ENCODE measurements at regions not wholly inside any gene's neighbourhood (a gene's known extent, or its start where the extent isn't known, plus 50 kb on each side); places are given as distances from the start of the nearest gene placed in this dataset.
"Not testable (repeated sequence)": the region's sequence is repeated elsewhere in the genome, so short reads cannot be mapped to it uniquely, and the experiment has no call there.

- DNase-seq: no peak
Measured at GRCh38 chr4:23504083-23504482, 385.8 kb downstream of the PPARGC1A start.

GRCh38 chr4:23500894-23501449, 388.9 kb downstream of the PPARGC1A start:
- DNase-seq: no peak

GRCh38 chr4:23485801-23486200, 404.0 kb downstream of the PPARGC1A start:
- DNase-seq: no peak

GRCh38 chr4:23484689-23485088, 405.2 kb downstream of the PPARGC1A start:
- DNase-seq: no peak

GRCh38 chr4:23483320-23483960, 406.4 kb downstream of the PPARGC1A start:
- DNase-seq: no peak

- no peak for DNase-seq
Measured at GRCh38 chr4:23481566-23481965, 408.3 kb downstream of the PPARGC1A start.

- no peak for DNase-seq
Measured at GRCh38 chr4:23477905-23478304, 411.9 kb downstream of the PPARGC1A start.

GRCh38 chr4:23476515-23477090, 413.2 kb downstream of the PPARGC1A start:
- DNase-seq: no peak

- no peak for DNase-seq
Measured at GRCh38 chr4:23463071-23463470, 426.8 kb downstream of the PPARGC1A start.

GRCh38 chr4:23458054-23458453, 431.8 kb downstream of the PPARGC1A start:
- DNase-seq: no peak

GRCh38 chr4:23456864-23457263, 433.0 kb downstream of the PPARGC1A start:
- DNase-seq: no peak

- DNase-seq: no peak
Measured at GRCh38 chr4:23455456-23456158, 434.2 kb downstream of the PPARGC1A start.

GRCh38 chr4:23441530-23442069, 448.2 kb downstream of the PPARGC1A start:
- no peak for DNase-seq

- DNase-seq: no peak
Measured at GRCh38 chr4:23438764-23439163, 451.1 kb downstream of the PPARGC1A start.

GRCh38 chr4:23429497-23429896, 460.4 kb downstream of the PPARGC1A start:
- no peak for DNase-seq

GRCh38 chr4:23425570-23425969, 464.3 kb downstream of the PPARGC1A start:
- DNase-seq: no peak

GRCh38 chr4:23423540-23423939, 466.3 kb downstream of the PPARGC1A start:
- no peak for DNase-seq

GRCh38 chr4:23422878-23423277, 467.0 kb downstream of the PPARGC1A start:
- no peak for DNase-seq

- DNase-seq: no peak
Measured at GRCh38 chr4:23413631-23414030, 476.2 kb downstream of the PPARGC1A start.

- DNase-seq: no peak
Measured at GRCh38 chr4:23412701-23413100, 477.1 kb downstream of the PPARGC1A start.

GRCh38 chr4:23408913-23409312, 480.9 kb downstream of the PPARGC1A start:
- not testable (repeated sequence) for DNase-seq

- no peak for DNase-seq
Measured at GRCh38 chr4:23401572-23401971, 488.3 kb downstream of the PPARGC1A start.

GRCh38 chr4:23392860-23393458, 496.9 kb downstream of the PPARGC1A start:
- no peak for DNase-seq

All from CD4-positive, alpha-beta T cell treated with Interleukin-4 for 4 hours (primary cell).